Nephron progenitor cell (in vitro differentiated cells): ENCODE measurements at regions not wholly inside any gene's neighbourhood (a gene's known extent, or its start where the extent isn't known, plus 50 kb on each side); places are given as distances from the start of the nearest gene placed in this dataset.

ENCODE experiments used
- DNase-seq: peaks from one replicate; pipeline ENCODE4 v3.0.0; 2021
- H3K27ac Mint-ChIP-seq: 2 replicates; pipeline ENCODE4 v1.8.0; 2021; ENCODE audit warnings: mild to moderate bottlenecking, moderate library complexity, mixed read lengths
- H3K27me3 Mint-ChIP-seq: 2 replicates; pipeline ENCODE4 v1.8.0; 2021; ENCODE audit warnings: mild to moderate bottlenecking, low read depth, mixed read lengths; ENCODE audit not compliant: poor library complexity
- H3K36me3 Mint-ChIP-seq: 2 replicates; pipeline ENCODE4 v1.8.0; 2021; ENCODE audit warnings: low read depth, mixed read lengths
- H3K4me1 Mint-ChIP-seq: 2 replicates; pipeline ENCODE4 v1.8.0; 2021; ENCODE audit warnings: mixed read lengths
- H3K4me3 Mint-ChIP-seq: 2 replicates; pipeline ENCODE4 v1.8.0; 2021; ENCODE audit warnings: mild to moderate bottlenecking, moderate library complexity, mixed read lengths
- H3K9me3 Mint-ChIP-seq: 2 replicates; pipeline ENCODE4 v1.8.0; 2021; ENCODE audit warnings: mild to moderate bottlenecking, moderate library complexity, mixed read lengths
- TF ChIP-seq, protein P1 (sequence below): fragments of 200-600 bp; sonication (generic); IDR thresholded peaks from 2 replicates; pipeline ENCODE4 v1.5.0; 2021; ENCODE audit warnings: antibody characterized with exemption

DNA sequence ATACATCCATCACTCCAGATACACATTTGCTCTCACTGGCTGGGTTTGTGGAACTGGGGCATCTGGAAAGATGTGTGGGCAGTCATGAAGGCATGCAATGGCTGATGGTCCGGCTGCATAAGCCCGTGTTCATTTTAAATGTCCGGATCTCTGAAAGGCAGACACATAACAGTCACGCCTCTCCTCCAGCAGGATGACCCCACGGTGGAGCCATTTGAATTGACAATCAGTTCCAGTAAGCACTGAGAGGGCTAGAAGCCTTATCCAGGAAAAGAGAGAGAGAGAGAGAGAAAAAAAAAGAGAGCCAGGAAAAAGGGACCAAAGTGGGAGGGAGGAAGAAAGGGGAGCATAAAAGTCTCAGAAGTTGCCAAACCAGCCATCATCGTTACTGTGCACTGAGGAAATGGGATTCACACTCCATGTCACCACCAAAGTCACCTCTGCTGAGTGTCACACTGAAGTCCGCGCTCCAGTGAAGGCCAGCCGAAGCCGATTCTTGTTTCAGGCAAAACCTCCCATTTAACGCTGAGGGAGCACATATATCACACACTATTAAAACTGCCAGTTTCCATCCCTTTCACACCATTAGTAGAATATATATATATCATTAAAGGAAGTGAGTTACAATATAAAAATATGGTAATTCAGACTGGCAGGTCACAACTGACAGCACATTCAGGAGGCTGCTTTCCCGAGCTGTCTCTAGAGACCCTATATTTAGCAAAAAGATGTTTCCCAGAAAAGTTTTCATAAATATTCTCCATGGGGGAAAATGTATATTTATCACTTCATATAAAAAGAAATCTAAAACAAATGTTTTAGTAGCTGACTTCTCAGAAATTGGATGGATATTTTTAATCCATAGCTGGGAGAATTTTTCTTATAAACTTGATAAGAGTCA, 142.0 kb downstream of the ACTR3 start:
- no peak for DNase-seq

DNA sequence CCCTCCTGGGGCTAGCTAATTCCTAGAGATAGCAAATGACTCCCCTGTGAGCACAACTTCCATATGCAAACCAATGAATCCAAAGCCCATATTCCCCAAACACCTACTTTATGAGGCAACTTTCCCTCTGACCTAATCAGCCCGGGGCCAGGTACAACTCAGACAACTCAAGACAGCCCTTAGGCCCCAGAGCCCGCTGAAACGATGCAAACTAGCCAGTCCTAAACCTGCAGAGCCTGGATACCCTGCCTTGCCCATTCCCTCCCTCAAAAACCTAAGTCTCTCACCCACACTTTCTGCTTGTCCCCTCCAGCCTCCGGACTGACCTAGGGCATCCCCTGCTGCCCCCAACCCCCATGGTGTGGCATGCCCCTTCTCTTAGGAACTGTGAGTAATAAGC, 142.8 kb downstream of the ACTR3 start:
- DNase-seq = no peak
- Mint-ChIP-seq H3K27ac (no peak overlapping the region), H3K36me3 (no peaks in the 10 kb centered on the region), H3K4me1 (no peaks in the 10 kb centered on the region), H3K9me3 (peaks cover 9% of the 10 kb centered on the region), H3K4me3 (no peak overlapping the region), H3K27me3 (no peaks in the 10 kb centered on the region)
- TF ChIP-seq, protein P1, sequence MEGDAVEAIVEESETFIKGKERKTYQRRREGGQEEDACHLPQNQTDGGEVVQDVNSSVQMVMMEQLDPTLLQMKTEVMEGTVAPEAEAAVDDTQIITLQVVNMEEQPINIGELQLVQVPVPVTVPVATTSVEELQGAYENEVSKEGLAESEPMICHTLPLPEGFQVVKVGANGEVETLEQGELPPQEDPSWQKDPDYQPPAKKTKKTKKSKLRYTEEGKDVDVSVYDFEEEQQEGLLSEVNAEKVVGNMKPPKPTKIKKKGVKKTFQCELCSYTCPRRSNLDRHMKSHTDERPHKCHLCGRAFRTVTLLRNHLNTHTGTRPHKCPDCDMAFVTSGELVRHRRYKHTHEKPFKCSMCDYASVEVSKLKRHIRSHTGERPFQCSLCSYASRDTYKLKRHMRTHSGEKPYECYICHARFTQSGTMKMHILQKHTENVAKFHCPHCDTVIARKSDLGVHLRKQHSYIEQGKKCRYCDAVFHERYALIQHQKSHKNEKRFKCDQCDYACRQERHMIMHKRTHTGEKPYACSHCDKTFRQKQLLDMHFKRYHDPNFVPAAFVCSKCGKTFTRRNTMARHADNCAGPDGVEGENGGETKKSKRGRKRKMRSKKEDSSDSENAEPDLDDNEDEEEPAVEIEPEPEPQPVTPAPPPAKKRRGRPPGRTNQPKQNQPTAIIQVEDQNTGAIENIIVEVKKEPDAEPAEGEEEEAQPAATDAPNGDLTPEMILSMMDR = no peak

More for the DNA sequence above, 142.0 kb downstream of the ACTR3 start:
- no peaks in the 10 kb centered on the region for H3K36me3 Mint-ChIP-seq
- no peak overlapping the region for H3K27ac Mint-ChIP-seq
- H3K4me1 Mint-ChIP-seq = no peaks in the 10 kb centered on the region
- TF ChIP-seq, protein P1 = no peak
- H3K9me3 Mint-ChIP-seq = peaks cover 8% of the 10 kb centered on the region
- H3K27me3 Mint-ChIP-seq = no peaks in the 10 kb centered on the region
- no peak overlapping the region for H3K4me3 Mint-ChIP-seq

DNA sequence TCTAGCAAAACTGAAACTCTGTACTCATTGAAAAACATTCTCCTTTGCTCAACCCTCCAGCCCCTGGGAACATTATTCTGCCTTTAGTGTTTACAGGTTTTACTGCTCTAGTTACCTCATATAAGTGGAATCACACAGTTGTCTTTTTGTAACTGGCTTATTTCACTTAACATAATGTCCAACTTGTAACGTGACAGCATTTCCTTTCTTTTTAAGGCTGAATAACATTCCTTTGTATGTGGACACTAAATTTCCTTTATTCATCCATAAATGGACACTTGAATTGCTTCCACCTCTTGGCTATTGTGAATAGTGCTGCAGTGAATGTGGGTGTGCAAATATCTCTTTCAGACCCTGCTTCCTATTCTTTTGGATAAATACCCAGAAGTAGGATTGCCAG, 144.9 kb downstream of the ACTR3 start:
- Mint-ChIP-seq H3K36me3 (no peaks in the 10 kb centered on the region), H3K4me1 (no peaks in the 10 kb centered on the region), H3K4me3 (no peak overlapping the region), H3K27ac (no peak overlapping the region), H3K9me3 (peaks cover 9% of the 10 kb centered on the region), H3K27me3 (no peaks in the 10 kb centered on the region)
- DNase-seq = no peak
- TF ChIP-seq, protein P1 = no peak

DNA sequence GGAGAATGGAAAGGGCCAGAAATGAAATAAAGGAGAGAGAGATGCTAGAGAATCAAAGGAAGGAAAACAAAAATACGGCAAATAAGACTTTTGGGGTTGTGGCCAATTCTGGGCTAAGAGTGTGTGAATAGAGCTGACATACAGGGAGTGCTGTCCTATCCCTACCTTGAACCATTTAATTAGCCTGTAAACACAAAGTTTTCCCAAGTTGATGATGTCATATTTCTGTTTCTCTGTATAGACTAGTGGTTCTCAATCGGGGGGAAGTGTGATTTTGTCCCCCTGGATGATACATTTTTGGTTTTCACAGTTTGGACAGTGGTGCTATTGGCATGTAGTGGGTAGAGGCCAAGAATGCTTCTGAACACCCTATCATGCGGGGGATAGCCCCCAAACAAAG, 148.8 kb downstream of the ACTR3 start:
- peaks cover 9% of the 10 kb centered on the region for H3K9me3 Mint-ChIP-seq

DNA sequence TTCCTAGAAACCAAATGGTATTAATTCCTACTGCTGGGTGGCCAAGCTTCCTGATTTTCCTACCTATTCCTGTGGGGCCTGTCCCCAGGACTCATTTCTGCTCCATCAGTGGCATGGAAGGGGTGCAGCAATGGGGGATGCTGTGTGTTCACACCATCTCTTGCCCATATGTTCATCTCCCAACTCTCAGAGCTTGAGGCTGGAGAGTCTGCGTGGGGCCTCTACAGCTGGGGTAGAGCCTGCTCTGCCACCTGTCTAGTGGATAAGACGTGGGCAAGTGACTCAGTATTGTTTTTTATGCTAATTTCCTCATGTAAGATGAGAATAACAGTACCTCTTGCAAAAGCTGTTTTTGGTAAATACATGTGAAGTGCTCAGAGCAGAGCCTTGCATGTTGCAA, 149.8 kb downstream of the ACTR3 start:
- DNase-seq = no peak
- H3K27ac Mint-ChIP-seq = no peak overlapping the region
- no peaks in the 10 kb centered on the region for H3K36me3 Mint-ChIP-seq
- no peaks in the 10 kb centered on the region for H3K27me3 Mint-ChIP-seq
- no peak overlapping the region for H3K4me3 Mint-ChIP-seq
- TF ChIP-seq, protein P1 = no peak
- H3K4me1 Mint-ChIP-seq = no peaks in the 10 kb centered on the region
- H3K9me3 Mint-ChIP-seq = peaks cover 9% of the 10 kb centered on the region

More for the DNA sequence above, 148.8 kb downstream of the ACTR3 start:
- TF ChIP-seq, protein P1 = no peak
- no peaks in the 10 kb centered on the region for H3K36me3 Mint-ChIP-seq
- peak overlapping the region; percentile 2 for H3K27ac Mint-ChIP-seq
- no peaks in the 10 kb centered on the region for H3K27me3 Mint-ChIP-seq
- no peaks in the 10 kb centered on the region for H3K4me1 Mint-ChIP-seq
- H3K4me3 Mint-ChIP-seq = no peak overlapping the region
- no peak for DNase-seq

DNA sequence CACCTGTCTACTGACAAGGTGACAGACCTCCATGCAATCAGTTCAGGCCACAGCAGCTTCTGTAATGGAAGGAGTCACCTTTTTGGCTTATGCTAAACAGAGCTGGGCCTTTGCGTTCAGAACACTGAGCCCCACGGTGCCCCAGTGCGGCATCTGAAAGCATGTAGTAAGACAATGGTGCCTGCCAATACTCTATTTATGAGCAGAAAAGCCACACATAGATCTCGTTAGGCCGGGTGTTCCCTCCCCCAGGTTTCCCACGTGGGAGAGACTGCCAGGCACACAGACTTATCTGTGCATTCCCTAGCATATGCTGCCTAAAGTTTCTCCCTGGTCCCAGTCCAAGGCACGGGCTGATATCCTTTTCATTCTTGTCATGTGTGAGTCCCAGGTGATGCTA, 150.9 kb downstream of the ACTR3 start:
- Mint-ChIP-seq H3K27me3 (no peaks in the 10 kb centered on the region), H3K4me1 (no peaks in the 10 kb centered on the region), H3K4me3 (no peak overlapping the region), H3K9me3 (peaks cover 9% of the 10 kb centered on the region), H3K27ac (no peak overlapping the region), H3K36me3 (no peaks in the 10 kb centered on the region)
- no peak for DNase-seq
- TF ChIP-seq, protein P1 = no peak
